Stimulated activated CD8-positive, alpha-beta memory T cell treated with anti-CD3 and anti-CD28 coated beads, Interleukin-4, amount 100 ng/mL, for 48 hours (primary cell): ENCODE measurements at regions not wholly inside any gene's neighbourhood (a gene's known extent, or its start where the extent isn't known, plus 50 kb on each side); places are given as distances from the start of the nearest gene placed in this dataset.

ENCODE experiments used
- DNase-seq: peaks from one replicate; pipeline ENCODE4 v3.0.0-alpha.2; 2020

DNA sequence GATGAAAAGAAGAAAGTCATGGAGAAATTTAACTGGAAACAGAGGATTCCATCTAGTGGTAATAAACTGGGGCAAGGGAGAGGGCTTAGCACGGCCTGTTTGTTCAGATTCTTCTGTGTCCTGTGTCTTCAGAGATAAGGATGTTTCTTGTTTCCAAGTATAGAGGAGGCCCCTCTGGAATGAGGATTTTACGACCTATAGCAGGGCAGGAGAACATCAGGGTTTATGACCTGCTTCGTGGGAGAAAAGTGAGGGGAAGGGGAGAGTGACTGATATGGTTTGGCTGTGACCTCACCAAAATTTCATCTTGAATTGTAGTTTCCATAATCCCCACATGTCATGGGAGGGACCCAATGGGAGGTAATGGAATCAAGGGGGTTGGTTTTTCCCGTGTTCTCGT, 93.0 kb upstream of the LDB2 start:
- DNase-seq, result no peak

DNA sequence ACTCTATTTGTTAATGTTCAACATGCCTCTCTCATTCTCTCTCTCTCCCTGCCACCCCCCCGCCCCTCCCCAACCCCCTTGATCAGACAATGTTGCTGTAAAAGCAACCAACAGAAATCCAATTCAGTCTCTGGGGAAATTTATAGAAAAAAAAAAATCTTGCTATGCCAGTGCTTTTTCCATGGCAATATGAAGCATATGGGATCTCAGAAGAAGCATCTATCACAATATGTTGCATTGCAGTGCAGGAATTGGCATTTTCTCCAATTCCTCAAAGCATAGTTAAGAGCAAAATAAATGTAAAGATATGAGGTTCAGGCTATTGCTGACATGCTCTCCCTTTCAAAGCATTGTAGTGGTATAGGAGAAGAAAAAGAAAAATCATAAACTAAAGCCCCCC, 90.9 kb upstream of the LDB2 start:
- DNase-seq, result no peak

DNA sequence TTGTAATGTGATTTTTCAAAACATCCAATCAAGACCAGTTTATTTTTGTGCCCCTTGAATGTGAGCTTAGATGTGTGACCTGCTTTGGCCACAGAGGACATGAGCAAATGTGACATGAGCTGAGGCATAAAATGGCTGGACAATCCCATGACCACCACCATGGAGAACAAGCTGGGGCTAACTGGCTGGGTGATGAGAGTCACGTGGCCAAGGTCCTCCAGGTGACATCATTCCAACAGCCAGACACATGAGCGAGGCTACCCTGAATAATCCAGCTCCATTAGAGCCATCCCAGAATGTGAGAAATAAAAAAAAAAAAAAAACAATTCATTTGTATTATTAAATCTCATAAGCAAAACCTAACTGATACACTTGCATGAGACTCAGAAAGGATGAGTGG, 90.4 kb upstream of the LDB2 start:
- DNase-seq, result no peak

DNA sequence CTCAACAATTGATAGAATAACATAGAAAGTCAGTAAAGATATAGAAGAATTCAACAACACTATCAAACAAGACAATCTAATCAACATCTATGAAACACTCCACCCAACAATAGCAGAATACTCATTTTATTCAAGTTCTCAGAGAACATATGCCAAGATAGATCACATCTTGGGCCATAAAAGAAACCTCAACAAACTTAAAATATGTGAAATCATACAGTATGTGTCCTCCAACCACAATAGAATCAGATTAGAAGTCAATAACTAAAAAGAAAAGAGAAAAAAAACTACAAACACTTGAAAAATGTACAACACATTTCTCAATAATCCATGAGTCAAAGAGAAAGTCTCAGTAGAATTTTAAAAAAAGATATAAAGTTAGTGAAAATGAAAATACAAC, 78.6 kb upstream of the LDB2 start:
- DNase-seq, result no peak

DNA sequence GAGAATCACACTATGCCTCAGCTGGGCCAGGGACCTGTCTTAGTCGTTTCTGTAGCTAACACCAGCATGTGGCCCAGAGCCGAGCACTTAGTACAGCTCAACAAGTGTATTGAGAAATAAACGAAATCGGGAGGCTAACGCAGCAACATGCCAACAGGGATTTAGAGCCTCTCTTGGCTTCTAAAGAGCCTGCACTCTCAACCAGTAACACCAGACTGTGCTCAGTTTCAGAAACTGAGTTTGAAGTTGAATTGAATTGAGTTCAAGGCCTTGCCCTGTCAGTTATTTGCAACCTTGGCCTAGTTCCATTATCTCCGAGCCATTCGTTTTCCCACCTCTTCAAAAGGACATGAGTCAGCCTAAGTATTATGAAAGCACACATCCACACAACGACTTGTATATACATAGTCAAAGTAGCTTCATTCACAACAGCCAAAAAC, 71.3 kb upstream of the LDB2 start:
- no peak for DNase-seq

DNA sequence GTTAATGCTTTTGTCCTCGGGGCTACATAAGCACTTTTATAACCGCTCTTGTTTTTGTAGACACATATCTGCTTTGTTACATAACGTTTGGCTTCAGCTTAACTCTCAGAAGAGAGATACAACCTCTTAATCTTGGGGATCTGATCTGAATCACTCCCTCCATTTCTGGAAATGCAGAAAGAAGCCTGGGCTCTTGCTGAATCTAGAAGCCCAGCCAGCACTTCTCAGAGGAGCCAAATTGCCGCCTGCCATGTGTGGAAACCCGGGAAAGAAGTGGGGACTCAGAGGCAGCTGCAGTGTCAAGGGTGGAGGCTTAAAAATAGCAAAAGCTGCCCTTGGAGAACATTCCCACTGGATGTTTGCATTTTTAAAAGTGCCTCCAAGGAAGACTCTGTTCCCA, 69.3 kb upstream of the LDB2 start:
- no peak for DNase-seq

DNA sequence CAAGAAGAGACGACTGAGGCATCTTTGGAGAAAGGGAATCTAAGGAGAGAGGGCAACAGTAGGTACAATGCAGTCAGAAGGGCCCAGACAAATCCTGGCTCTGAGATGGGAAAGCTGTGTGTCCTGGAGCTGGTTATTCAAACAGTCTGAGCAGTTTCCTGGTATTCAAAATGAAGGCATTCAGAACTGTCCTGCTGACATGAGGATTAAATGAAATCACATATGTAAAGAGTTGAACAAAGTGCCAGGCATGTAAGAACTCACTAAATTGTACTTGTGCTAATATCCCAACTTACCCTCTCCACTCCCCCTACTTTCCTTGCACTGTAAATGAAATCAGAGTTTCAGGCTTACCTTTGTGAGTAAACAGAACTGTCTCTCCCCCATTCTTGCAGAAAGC, 60.9 kb upstream of the LDB2 start:
- DNase-seq, result no peak

DNA sequence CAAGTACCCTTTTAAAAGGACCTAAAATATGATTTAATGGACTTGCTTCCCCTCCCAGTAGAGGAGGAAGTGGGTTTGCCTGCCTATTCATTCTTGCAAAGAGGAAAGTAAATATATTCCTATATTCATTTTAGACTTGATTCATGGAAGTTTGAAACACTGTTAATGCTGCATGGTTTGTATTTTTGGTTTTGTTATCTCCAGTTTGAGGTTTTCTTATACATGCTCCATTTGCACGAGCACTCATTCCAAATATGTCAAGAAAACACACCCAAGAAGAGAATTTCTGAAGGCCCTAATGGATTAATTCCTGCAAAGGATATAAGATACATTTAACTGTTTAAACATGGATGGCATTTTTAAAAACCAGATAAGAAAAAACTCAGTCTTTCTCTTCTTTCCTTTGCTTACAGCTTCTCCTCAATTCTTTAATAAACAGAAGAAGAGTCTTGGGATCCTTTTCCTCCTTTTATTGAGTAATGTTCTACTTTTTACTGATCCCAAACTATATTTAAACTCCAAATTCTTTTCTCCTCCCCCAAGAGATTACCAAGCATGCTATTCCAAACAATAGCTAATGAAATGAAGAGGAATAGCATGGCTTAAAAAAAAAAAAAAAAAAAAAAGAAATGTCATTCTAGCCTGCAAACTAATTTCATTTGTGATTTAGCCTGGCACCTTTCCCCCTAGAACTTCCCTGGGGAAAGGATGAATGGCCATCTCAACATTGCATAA, 54.6 kb upstream of the LDB2 start:
- DNase-seq, result no peak

DNA sequence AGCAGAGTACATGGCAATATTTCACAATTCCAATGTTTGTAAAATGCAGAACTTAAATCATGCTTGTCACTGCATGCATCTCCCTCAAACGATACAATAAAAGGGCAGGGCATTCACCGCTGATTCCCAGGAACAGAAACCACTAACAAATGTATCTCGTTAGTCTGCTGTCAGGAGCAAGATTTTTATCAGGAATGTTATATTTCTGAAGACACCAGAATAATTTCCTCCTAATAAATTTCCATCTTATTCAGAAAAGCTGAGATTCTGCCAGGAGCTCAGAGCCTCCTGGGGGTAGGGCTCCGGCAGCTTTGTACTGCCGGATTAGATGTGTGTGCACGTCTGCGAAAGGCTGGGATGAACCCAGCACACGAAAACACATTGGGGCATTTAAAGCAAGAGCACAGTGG, 54.0 kb upstream of the LDB2 start:
- no peak for DNase-seq
